ENCODE measurements at regions not wholly inside any gene's neighbourhood (a gene's known extent, or its start where the extent isn't known, plus 50 kb on each side); places are given as distances from the start of the nearest gene placed in this dataset.

DNA sequence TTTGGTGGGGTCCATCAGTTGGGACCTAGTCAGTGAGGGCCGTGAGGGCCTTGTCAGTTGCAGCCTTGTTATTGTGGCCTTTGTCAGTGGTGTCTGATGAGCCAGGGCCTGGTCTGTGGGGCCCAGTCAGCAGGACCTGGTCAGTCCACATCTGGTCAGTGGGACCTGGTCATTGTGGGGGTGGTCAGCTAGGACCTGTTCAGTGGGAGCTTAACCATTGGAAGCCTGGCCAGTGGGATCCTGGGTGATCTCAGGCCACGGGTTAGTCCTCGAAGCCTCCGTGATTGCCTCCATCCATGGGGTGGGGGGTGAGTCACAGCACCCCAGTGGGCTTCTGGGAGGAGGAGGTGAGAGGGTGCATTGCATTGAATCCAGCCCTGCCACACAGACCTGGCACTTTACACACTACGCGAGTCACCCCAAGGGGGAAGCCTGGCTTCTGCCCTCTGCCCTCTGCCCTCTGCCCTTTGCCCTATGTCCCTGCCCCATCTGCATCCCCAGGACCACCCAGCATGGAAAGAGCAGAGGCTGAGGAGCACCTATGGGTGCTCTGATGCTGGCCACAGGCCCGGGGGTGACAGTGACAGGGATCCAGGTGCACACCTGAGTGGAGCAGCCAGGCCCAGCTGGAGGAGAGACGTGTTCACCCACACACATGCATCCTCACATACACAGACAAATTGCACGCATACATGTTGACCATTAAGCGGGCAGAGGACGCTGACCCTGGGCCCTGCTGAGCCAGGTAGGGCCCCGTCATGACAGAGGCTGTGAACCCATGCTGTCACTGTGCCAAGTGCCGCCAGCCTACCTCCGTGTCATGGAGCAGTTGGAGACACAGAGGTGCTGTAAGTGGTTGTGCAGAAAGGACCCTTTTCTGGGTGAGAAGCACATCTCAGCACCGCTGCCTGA, 59.8 kb upstream of the TPM4 start:
- no peak overlapping the region for H2BK15ac ChIP-seq (ENCODE audit: low read length)
- no peak overlapping the region for H3K4me2 ChIP-seq (ENCODE audit: insufficient read depth in 1 of 2, low read depth in 2 of 2, low read length in 2 of 2)
- H3K9ac ChIP-seq (replicated peaks in 1 of 4; ENCODE audit: extremely low read depth in 1 of 4, low read depth in 3 of 4, low read length in 3 of 4) = no peak overlapping the region
- H3K23me2 ChIP-seq (ENCODE audit: low read depth, low read length) = no peaks in the 10 kb centered on the region
- DNase-seq (ENCODE audit: low read depth in 1 of 2, low spot score in 2 of 2) (no peak), FAIRE-seq (no peak)
- H3K4me3 ChIP-seq (ENCODE audit: extremely low read depth in 1 of 4, insufficient read depth in 2 of 4, low read depth in 3 of 4, low read length in 4 of 4) = no peak overlapping the region
- no peaks in the 10 kb centered on the region; a peak in 1 of 7 replicates for H3K4me1 ChIP-seq (replicated peaks in 1 of 4; ENCODE audit: control insufficient read depth in 3 of 4, insufficient read depth in 4 of 4, low read length in 3 of 4)
- no peaks in the 10 kb centered on the region for H3K27me3 ChIP-seq (replicated peaks in 1 of 4; ENCODE audit: control insufficient read depth in 3 of 4, extremely low read depth in 1 of 4, insufficient read depth in 3 of 4, low read length in 3 of 4)
- no peaks in the 10 kb centered on the region for H3K79me2 ChIP-seq (ENCODE audit: control insufficient read depth in 1 of 2, insufficient read depth in 2 of 2, low read length in 2 of 2)
- ChIA-PET POLR2A (ENCODE audit: partially characterized antibody) (no interaction called here), CTCF (ENCODE audit: partially characterized antibody) (no interaction called here)
- no peaks in the 10 kb centered on the region for H4K20me1 ChIP-seq (replicated peaks in 1 of 2; ENCODE audit: control insufficient read depth in 1 of 2, insufficient read depth in 2 of 2, low read length in 2 of 2)
- TF ChIP-seq CBX5 (IDR thresholded peaks at IDR 0.05; ENCODE audit: low read depth, low read length) (no peak), ASH2L (IDR thresholded peaks at IDR 0.05; ENCODE audit: low read length) (no peak), SIRT6 (IDR thresholded peaks at IDR 0.05; ENCODE audit: low read length) (no peak), JUND (IDR thresholded peaks at IDR 0.05; ENCODE audit: low read length) (no peak), EP300 (IDR thresholded peaks at IDR 0.05; ENCODE audit: borderline replicate concordance in 1 of 2, low read depth in 2 of 2, low read length in 2 of 2) (no peak), RBBP5 (IDR thresholded peaks at IDR 0.05; ENCODE audit: borderline replicate concordance, low read depth, low read length) (no peak)
- TF ChIP-seq, protein P1, sequence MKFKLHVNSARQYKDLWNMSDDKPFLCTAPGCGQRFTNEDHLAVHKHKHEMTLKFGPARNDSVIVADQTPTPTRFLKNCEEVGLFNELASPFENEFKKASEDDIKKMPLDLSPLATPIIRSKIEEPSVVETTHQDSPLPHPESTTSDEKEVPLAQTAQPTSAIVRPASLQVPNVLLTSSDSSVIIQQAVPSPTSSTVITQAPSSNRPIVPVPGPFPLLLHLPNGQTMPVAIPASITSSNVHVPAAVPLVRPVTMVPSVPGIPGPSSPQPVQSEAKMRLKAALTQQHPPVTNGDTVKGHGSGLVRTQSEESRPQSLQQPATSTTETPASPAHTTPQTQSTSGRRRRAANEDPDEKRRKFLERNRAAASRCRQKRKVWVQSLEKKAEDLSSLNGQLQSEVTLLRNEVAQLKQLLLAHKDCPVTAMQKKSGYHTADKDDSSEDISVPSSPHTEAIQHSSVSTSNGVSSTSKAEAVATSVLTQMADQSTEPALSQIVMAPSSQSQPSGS (IDR thresholded peaks at IDR 0.05; ENCODE audit: low read length) = no peak
- no peak overlapping the region for H4K91ac ChIP-seq (replicated peaks; ENCODE audit: insufficient read length, low read length)
- H2BK120ac ChIP-seq (replicated peaks; ENCODE audit: low read depth, low read length) = no peak overlapping the region
- no peak overlapping the region for H3K14ac ChIP-seq (ENCODE audit: insufficient read length)
- no peak overlapping the region for H2AFZ ChIP-seq (ENCODE audit: low read length)
- peaks cover 69 to 90% of the 10 kb centered on the region in 2 experiments for H3K9me3 ChIP-seq (ENCODE audit: insufficient read depth in 2 of 2, low read depth in 1 of 2, low read length in 1 of 2)
- WGBS, 2 experiments (ENCODE audit: extremely low coverage in 1 of 2, insufficient coverage in 1 of 2, insufficient read length in 1 of 2, insufficient replicate concordance in 2 of 2, low coverage in 1 of 2, low lambda C conversion rate in 2 of 2, missing lambda C conversion rate in 1 of 2) = 80% methylated on average over 14 of the region's 15 CpGs; no CpG with 5 or more reads in 1 of the 2 experiments
- no peak overlapping the region for H4K5ac ChIP-seq (ENCODE audit: insufficient read length, low read depth, low read length)
- no peak overlapping the region for H3K23ac ChIP-seq (ENCODE audit: insufficient read length)
- H3K27ac ChIP-seq (ENCODE audit: low read depth, low read length) = no peak overlapping the region
- H3K4ac ChIP-seq (replicated peaks; ENCODE audit: insufficient read length, low read depth, low read length) = no peak overlapping the region
- no peak overlapping the region for H2BK20ac ChIP-seq (ENCODE audit: low read length)
- H3K18ac ChIP-seq (ENCODE audit: extremely low read depth, low read length) = no peak overlapping the region
- no peak overlapping the region for H2BK5ac ChIP-seq (ENCODE audit: low read depth, low read length)
- H2AK5ac ChIP-seq (ENCODE audit: low read depth, low read length) = no peak overlapping the region
- no peak overlapping the region for H3K56ac ChIP-seq (replicated peaks; ENCODE audit: insufficient read length, low read depth, low read length)
- H3K79me1 ChIP-seq (ENCODE audit: low read depth, low read length) = no peaks in the 10 kb centered on the region
- no peak overlapping the region; the same call in 1 of the 2 replicates for H4K8ac ChIP-seq (ENCODE audit: extremely low read depth, insufficient read depth, low read length)
- H2BK12ac ChIP-seq (ENCODE audit: low read depth, low read length) = no peak overlapping the region
- no peaks in the 10 kb centered on the region for H3K36me3 ChIP-seq (ENCODE audit: control insufficient read depth in 2 of 4, insufficient read depth in 4 of 4, low read length in 3 of 4)

Data from H1 (cell line).